ENCODE measurements at regions not wholly inside any gene's neighbourhood (a gene's known extent, or its start where the extent isn't known, plus 50 kb on each side); places are given as distances from the start of the nearest gene placed in this dataset.
A peak's percentile ranks its signal among the peaks of the same experiment; 100 is the strongest.

DNA sequence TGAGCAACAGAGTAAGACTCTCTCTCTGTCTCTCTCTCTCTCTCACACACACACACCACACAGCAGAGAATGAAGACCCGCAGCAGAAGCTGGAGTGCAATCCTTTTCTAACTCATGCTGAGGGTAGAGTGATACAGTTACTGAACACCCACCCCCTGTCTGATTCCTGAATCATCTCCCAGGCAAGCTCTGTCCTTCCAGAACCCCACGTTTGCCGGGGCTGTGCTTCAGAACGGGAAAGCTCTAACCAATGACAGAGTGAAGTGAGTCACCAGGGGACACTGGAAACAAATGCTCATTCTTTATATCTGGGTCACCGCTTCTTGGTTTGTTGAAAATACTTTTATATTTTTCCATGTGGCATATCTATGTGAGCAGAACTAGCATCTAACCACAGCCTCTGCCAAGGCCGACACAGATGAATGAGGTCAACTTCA lies 553.7 kb upstream of the AMELY start:
- no peak for FAIRE-seq
- DNase-seq (ENCODE audit: insufficient read length, low spot score) = no peak

- FAIRE-seq (no peak), DNase-seq (ENCODE audit: insufficient read length, low spot score) (no peak)
Observed at GRCh38 chrY:7464742-7465141, 553.2 kb upstream of the AMELY start.

DNA sequence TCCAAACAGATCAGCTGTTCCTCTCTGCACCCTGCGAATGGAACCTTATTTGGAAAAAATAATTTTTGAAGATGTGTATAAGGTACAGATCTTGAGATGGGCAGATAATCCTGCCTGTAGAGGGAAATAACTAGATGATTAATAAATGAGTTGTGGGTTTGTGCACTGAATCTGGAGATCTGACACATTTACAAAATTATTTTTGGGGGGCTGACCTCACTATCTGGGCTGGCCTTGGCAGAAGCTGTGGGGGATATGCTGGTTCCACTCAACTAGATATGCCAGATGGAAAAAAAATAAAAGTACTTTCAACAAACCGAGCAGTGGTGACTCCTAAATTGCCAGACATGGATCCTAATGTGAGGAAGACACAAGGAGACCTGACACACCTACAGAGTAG lies 552.2 kb upstream of the AMELY start:
- DNase-seq (ENCODE audit: insufficient read length, low spot score) (no peak), FAIRE-seq (no peak)

DNA sequence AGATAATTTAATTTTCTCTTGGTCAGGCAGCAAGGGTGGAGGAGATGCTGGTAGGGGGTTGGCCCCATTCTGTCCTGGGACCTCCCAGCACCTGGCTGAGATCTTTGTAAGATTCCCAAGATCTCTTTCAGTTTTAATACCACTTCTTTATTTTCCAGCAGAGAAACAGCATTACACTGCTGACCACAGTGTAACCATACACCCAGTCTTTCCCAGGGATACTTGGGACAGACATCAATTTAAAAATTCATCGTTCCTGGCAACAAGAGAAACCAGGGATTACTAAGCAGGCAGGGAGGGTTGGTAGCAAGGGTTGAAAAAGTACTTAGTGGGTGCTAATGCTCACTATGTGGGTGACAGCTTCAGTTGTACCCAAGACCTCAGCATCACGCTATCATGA lies 551.6 kb upstream of the AMELY start:
- no peak for DNase-seq (ENCODE audit: insufficient read length, low spot score)
- no peak for FAIRE-seq

DNA sequence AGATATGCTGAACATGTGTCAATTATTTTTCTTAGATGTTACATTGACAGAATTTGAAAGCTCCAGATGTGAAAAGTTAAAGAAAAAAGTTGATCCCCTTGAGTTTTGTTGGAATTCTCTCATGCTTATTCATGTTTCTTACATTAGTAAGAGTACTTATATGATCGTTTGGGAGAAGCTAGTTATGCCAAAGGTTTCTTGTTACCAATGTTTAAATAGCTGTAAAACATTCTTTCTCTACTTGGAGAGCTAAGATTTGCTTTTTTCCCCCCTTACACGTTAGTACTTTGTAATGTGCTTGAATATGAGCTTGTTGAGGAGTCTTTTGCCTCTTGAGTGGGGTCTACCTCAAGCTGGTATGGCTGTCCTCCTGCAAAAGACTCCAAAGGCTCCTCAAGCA lies 551.1 kb upstream of the AMELY start:
- FAIRE-seq (no peak), DNase-seq (ENCODE audit: insufficient read length, low spot score) (no peak)

- no peak for DNase-seq (ENCODE audit: insufficient read length, low spot score)
- no peak for FAIRE-seq
Observed at GRCh38 chrY:7461873-7462525, 550.4 kb upstream of the AMELY start.

- no peak for DNase-seq (ENCODE audit: insufficient read length, low spot score)
- FAIRE-seq = no peak
Observed at GRCh38 chrY:7459802-7460201, 548.2 kb upstream of the AMELY start.

DNA sequence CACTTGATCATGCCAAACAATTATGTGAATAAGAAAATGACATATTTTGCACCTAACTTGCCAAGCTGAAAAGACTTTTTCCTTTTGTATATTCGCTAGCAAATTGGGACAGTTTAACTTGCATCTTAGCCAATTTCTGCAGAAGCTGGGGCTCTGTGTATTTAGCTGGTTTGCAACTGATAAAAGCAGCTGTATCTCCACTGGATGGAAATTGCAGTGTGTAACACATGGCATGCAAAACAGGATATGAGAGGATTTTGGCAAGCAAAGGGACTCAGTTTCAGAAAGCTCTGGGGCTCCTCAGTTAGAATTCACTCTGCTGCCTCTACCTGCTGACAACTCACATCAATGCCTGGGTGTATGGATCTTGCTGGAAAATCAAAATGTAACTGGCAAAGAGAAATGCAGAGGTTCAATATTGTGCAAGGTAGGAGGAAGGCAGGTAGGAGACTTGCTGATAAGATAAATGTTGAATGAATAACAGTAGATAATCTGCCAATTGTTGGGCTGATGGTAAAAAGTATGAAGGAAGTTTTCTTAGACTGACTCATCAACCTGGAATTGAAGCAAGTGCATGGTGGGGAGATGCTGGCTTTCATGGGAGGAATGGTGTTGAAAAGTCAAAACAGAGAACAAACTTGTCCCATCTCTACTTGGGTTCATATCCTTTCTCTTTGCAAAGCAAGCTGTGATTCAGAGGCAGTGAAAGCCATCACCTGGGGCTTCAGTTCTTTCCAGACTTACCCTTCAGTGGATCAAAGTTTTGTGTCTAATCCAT lies 546.9 kb upstream of the AMELY start:
- DNase-seq (ENCODE audit: insufficient read length, low spot score) = no peak
- FAIRE-seq = no peak

GRCh38 chrY:7457286-7458015 lies 545.9 kb upstream of the AMELY start:
- DNase-seq (ENCODE audit: insufficient read length, low spot score) = no peak
- no peak for FAIRE-seq

GRCh38 chrY:7455626-7456025 lies 544.1 kb upstream of the AMELY start:
- FAIRE-seq (no peak), DNase-seq (ENCODE audit: insufficient read length, low spot score) (no peak)

GRCh38 chrY:7453336-7453735 lies 541.8 kb upstream of the AMELY start:
- DNase-seq (ENCODE audit: insufficient read length, low spot score) = peak; percentile 2
- peak; percentile 39 for FAIRE-seq

DNA sequence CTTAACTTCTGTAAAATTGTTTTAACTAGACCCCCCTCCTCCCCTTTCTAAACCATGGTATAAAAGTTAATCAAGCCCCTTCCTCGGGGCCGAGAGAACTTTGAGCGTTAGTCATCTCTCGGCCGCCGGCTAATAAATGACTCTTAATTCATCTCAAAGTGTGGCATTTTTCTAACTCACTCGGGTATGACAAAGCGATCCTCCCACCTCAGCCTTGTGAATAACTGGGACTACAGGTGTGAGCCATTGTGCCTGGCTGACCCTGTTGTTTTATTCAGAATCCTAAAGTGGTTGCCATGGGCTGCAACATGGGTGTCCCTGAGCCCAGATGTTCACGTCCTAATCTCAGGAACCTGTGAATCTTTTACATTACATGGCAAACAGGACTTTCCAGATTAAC lies 540.7 kb upstream of the AMELY start:
- no peak for DNase-seq (ENCODE audit: insufficient read length, low spot score)
- no peak for FAIRE-seq

- DNase-seq (ENCODE audit: insufficient read length, low spot score) (no peak), FAIRE-seq (no peak)
Observed at GRCh38 chrY:7449860-7450259, 538.3 kb upstream of the AMELY start.

DNA sequence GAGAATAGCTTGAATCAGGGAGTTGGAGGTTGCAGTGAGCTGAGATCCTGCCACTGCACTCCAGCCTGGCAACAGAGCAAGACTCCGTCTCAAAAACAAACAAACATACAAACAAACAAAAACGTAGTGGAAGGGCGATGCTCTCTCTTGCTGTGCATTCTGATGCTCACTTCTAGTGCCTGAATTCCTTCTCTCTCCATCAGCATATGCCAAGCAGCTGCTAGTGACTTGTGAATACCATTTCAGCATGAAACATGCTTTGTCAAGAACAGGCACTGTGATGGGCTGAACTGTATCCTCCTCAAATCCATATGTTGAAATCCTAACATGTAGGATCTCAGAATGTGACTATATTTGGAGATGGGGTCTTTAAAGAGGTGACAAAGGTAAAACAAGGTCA lies 537.1 kb upstream of the AMELY start:
- no peak for DNase-seq (ENCODE audit: insufficient read length, low spot score)
- FAIRE-seq = no peak

DNA sequence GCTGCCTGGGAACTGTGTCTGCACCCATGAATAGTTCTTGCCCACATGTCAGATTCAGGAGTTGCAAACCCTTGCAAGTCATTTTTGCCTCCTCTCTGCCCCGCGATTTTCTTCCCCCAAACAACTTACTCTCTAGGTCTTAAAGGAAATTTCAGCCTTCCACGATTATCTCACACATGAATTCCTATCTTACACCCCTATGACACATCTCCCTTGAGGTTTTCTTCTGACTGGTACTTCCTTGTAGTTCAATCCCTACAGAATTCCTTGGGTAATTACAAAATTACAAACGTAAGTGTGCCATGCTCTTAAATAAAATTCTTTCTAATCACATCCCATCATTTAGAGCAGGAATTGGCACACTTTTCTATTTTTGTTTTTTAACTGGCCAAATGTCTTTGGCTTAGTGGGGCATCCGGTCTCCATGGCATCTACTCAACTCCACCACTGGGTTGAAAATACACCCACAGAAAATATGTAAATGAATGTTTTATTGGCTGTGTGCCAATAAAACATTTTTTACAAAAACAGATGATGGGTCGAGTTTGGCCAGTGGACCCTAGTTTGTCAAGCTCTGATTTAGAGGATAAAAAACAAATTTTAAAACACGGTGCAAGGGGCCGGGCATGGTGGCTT lies 536.4 kb upstream of the AMELY start:
- DNase-seq (ENCODE audit: insufficient read length, low spot score) = no peak
- FAIRE-seq = no peak

- DNase-seq (ENCODE audit: insufficient read length, low spot score) = no peak
- FAIRE-seq = no peak
Observed at GRCh38 chrY:7444141-7444540, 532.6 kb upstream of the AMELY start.

DNA sequence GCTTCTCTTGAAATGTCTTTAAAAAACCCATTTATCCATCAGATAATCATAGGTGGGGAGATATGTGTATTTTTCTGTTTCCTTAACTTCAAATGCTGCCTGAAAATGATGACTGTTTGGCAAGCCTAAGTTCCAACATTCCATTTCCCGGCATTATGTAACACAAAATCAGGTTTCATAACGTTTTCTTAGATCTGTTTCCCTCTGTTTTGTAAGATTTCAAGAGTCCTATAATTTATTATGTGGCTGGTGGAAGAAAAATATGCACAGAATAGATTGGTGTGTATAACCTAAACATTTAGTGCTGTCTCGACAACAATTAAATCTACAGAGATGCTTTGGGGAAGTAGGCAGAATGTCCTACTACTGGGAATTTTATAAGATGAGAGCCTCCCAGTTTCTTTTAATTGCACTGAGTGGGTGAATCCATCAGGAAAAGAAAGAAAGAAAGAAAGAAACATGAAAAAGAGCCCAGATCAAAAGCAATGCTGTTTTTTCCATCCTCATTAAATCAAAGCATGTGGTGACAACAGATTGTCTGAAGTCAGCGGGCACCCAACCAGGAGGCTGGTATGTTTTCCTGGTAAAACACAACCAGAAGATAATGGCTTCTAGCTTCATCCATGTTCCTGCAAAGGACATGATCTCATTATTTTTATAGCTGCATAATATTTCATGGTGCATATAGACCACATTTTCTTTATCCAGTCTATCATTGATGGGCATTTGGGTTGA lies 529.4 kb upstream of the AMELY start:
- no peak for FAIRE-seq
- DNase-seq (ENCODE audit: insufficient read length, low spot score) = no peak

DNA sequence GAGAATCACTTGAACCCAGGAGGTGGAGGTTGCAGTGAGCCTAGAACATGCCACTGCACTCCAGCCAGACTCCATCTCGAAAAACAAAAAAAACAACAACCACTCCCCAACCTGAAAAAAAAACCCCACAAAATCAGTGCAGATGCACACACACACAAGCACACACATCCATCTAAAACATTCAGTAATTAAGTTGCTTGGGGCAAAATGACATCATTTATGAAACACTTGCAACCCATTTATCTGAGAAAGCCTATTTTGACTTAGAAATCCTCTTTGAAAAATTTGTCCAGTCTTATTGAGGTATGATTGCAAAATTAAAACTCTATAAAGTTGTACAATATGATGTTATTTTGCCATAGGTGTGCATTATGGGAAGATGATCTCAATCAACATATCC lies 525.5 kb upstream of the AMELY start:
- FAIRE-seq = no peak

DNA sequence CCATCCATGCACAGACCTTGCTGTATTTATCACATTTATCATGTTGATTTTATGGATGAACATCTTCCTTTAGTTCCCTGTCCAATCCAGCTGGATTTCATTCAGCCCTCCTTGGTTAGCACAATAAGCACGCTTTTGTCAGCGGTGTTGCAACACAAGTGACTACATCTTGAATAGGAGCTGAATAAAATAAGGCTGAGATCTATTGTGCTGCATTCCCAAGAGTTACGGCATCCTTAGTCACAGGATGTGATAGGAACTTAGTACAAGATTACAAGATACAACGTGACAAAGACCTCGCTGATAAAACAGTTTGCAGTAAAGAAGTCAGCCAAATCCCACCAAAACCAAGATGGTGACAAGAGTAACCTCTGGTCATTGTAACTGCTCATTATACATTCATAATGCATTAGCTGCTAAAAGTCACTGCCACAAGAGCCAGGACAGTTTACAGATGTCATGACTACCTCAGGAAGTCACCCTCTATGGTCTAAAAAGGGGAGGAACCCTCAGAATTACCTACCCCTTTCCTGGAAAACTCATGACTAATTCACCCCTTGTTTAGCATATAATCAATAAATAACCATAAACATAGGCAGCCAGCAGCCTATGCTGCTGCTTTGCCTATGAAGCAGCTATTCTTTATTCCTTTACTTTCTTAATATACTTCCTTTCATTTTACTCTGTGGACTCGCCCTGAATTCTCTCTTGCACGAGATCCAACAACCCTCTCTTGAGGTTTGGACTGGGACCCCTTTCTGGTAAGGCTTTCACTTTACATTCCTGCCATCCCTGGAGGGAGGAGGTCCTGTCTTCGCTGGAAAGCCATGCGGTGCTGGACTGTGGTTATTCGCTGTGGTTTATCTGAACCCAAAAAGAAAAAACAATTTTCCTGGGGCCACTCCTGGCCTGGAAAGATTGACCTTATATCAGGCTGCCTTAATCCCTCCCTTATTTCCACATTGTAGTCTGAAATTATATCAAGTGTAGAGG lies 522.6 kb upstream of the AMELY start:
- FAIRE-seq (no peak), DNase-seq (ENCODE audit: insufficient read length, low spot score) (no peak)

More for the DNA sequence above, 525.5 kb upstream of the AMELY start:
- DNase-seq (ENCODE audit: insufficient read length, low spot score) = no peak
